Liver (tissue), 7 donors: ENCODE measurements at regions not wholly inside any gene's neighbourhood (a gene's known extent, or its start where the extent isn't known, plus 50 kb on each side); places are given as distances from the start of the nearest gene placed in this dataset.

ENCODE experiments used
- DNase-seq: peaks from one replicate; pipeline ENCODE4 v3.0.0-alpha.2; 2017; ENCODE audit warnings: low spot score
- H3K27ac ChIP-seq, 2 donors: one replicate each; pipeline ENCODE4 v1.7.0; 2013; ENCODE audit warnings: inconsistent platforms in 2 of 2, low read length in 2 of 2, control low read depth in 1 of 2, low read depth in 1 of 2, mild to moderate bottlenecking in 1 of 2
- H3K27me3 ChIP-seq, 4 donors: one replicate each; pipeline versions ENCODE4 v1.6.1 to v1.7.0; 2013; ENCODE audit warnings: low read length in 3 of 4, inconsistent platforms in 1 of 4, mild to moderate bottlenecking in 1 of 4, moderate library complexity in 1 of 4; ENCODE audit not compliant: control insufficient read depth in 4 of 4, insufficient read depth in 4 of 4
- H3K36me3 ChIP-seq, 4 donors: one replicate each; pipeline versions ENCODE4 v1.6.1 to v1.7.0; 2013; ENCODE audit warnings: low read length in 3 of 4, mild to moderate bottlenecking in 3 of 4, low read depth in 1 of 4, moderate library complexity in 1 of 4; ENCODE audit not compliant: control insufficient read depth in 4 of 4, insufficient read depth in 3 of 4
- H3K4me1 ChIP-seq, 4 donors: one replicate each; pipeline versions ENCODE4 v1.6.1 to v1.7.0; 2013; ENCODE audit warnings: low read length in 3 of 4, mild to moderate bottlenecking in 3 of 4, moderate library complexity in 1 of 4; ENCODE audit not compliant: control insufficient read depth in 4 of 4, insufficient read depth in 4 of 4
- H3K4me3 ChIP-seq, 3 donors: one replicate each; pipeline versions ENCODE4 v1.6.1 to v1.7.0; 2013; ENCODE audit warnings: low read length in 3 of 3, control low read depth in 1 of 3, low read depth in 1 of 3, mild to moderate bottlenecking in 1 of 3
- H3K9ac ChIP-seq, 2 donors: one replicate each; pipeline ENCODE4 v1.7.0; 2013; ENCODE audit warnings: low read length in 2 of 2, mild to moderate bottlenecking in 2 of 2, moderate library complexity in 2 of 2, control low read depth in 1 of 2, low read depth in 1 of 2
- H3K9me3 ChIP-seq, 4 donors: one replicate each; pipeline versions ENCODE4 v1.6.1 to v1.7.0; 2013; ENCODE audit warnings: low read length in 3 of 4; ENCODE audit not compliant: control insufficient read depth in 4 of 4
- EGR1 ChIP-seq, 2 donors: IDR thresholded peaks; 2 replicates each; pipeline ENCODE4 v1.6.1; 2016 to 2018; ENCODE audit warnings: antibody characterized with exemption in 2 of 2, low read depth in 2 of 2
- FOXA1 ChIP-seq: IDR thresholded peaks from 2 replicates; pipeline ENCODE4 v1.6.1; 2016; ENCODE audit warnings: antibody characterized with exemption
- FOXA2 ChIP-seq: IDR thresholded peaks from 2 replicates; pipeline ENCODE4 v1.6.1; 2016; ENCODE audit warnings: antibody characterized with exemption
- GABPA ChIP-seq, 2 donors: IDR thresholded peaks in 1 of 2; conservative IDR thresholded peaks in 1 of 2; 2 replicates each; pipeline ENCODE4 v1.6.1; 2016; ENCODE audit warnings: antibody characterized with exemption in 2 of 2, mild to moderate bottlenecking in 1 of 2, moderate library complexity in 1 of 2
- HNF4A ChIP-seq, 2 donors: conservative IDR thresholded peaks; 2 replicates each; pipeline ENCODE4 v1.6.1; 2016; ENCODE audit warnings: antibody characterized with exemption in 2 of 2, mild to moderate bottlenecking in 2 of 2
- HNF4G ChIP-seq: IDR thresholded peaks from 2 replicates; pipeline ENCODE4 v1.6.1; 2016; ENCODE audit warnings: antibody characterized with exemption
- JUND ChIP-seq, 2 donors: IDR thresholded peaks; 2 replicates each; pipeline ENCODE4 v1.6.1; 2016; ENCODE audit warnings: antibody characterized with exemption in 2 of 2
- NR2F2 ChIP-seq: IDR thresholded peaks from 2 replicates; pipeline ENCODE4 v1.6.1; 2016; ENCODE audit warnings: antibody characterized with exemption
- RAD21 ChIP-seq, 2 donors: IDR thresholded peaks; 2 replicates each; pipeline ENCODE4 v1.6.1; 2016; ENCODE audit warnings: antibody characterized with exemption in 2 of 2, mild to moderate bottlenecking in 2 of 2
- RXRA ChIP-seq, 2 donors: IDR thresholded peaks; 2 replicates each; pipeline ENCODE4 v1.6.1; 2017 to 2018; ENCODE audit warnings: antibody characterized with exemption in 2 of 2, mild to moderate bottlenecking in 1 of 2
- SP1 ChIP-seq: IDR thresholded peaks from 2 replicates; pipeline ENCODE4 v1.6.1; 2018; ENCODE audit warnings: antibody characterized with exemption, mild to moderate bottlenecking
- TAF1 ChIP-seq: conservative IDR thresholded peaks from 2 replicates; pipeline ENCODE4 v1.6.1; 2016; ENCODE audit warnings: antibody characterized with exemption, mild to moderate bottlenecking
- YY1 ChIP-seq: IDR thresholded peaks from 2 replicates; pipeline ENCODE4 v1.6.1; 2016; ENCODE audit warnings: antibody characterized with exemption, mild to moderate bottlenecking
- TF ChIP-seq, protein P1 (sequence below): IDR thresholded peaks from 2 replicates; pipeline ENCODE4 v1.6.1; 2016; ENCODE audit warnings: antibody characterized with exemption
- TF ChIP-seq, protein P2 (sequence below): IDR thresholded peaks from 2 replicates; pipeline ENCODE4 v1.6.1; 2016; ENCODE audit warnings: antibody characterized with exemption
- TF ChIP-seq, protein P3 (sequence below): IDR thresholded peaks from 2 replicates; pipeline ENCODE4 v1.6.1; 2016; ENCODE audit warnings: antibody characterized with exemption, mild to moderate bottlenecking
- TF ChIP-seq, protein P4 (sequence below): IDR thresholded peaks from 2 replicates; pipeline ENCODE4 v1.6.1; 2016; ENCODE audit warnings: antibody characterized with exemption
- TF ChIP-seq, protein P5 (sequence below): fragments of 150-350 bp; IDR thresholded peaks from 2 replicates; pipeline ENCODE4 v1.5.1; 2017; ENCODE audit warnings: improper control_type of control experiment, low read depth, low read length; ENCODE audit not compliant: missing input control
- donor health status: healthy.
- donor health status: healthy.
- donor health status: healthy.
- donor health status: healthy.

DNA sequence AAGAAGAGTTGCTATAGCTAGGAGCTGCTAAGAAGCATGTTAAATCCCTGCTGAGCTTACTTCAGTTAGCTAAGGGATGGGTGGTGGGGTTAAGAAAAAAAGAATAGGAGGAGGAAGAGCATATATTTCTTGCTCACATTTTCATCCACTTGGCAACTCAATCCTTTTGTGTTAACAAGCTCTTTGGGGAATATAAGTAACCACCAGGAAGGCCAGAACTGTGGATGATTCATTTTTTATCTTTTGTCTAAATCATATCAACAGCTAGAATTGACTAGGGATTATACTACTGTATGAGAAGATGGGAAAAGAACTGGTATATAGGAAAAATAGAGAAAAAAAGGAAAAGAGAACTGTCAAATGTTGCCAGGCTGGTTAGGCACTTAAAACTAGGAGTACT is 555.3 kb upstream of the ARRDC3 start:
- no peaks in the 10 kb centered on the region for H3K36me3 ChIP-seq
- H3K4me1 ChIP-seq, result no peaks in the 10 kb centered on the region
- H3K27ac ChIP-seq, result no peak overlapping the region
- no peak for TF ChIP-seq YY1
- TF ChIP-seq, protein P1, sequence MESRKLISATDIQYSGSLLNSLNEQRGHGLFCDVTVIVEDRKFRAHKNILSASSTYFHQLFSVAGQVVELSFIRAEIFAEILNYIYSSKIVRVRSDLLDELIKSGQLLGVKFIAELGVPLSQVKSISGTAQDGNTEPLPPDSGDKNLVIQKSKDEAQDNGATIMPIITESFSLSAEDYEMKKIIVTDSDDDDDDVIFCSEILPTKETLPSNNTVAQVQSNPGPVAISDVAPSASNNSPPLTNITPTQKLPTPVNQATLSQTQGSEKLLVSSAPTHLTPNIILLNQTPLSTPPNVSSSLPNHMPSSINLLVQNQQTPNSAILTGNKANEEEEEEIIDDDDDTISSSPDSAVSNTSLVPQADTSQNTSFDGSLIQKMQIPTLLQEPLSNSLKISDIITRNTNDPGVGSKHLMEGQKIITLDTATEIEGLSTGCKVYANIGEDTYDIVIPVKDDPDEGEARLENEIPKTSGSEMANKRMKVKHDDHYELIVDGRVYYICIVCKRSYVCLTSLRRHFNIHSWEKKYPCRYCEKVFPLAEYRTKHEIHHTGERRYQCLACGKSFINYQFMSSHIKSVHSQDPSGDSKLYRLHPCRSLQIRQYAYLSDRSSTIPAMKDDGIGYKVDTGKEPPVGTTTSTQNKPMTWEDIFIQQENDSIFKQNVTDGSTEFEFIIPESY, result no peak
- no peak for TF ChIP-seq GABPA (IDR thresholded peaks at IDR 0.05 in 1 of 2, conservative IDR thresholded peaks at IDR 0.05 in 1 of 2)
- TF ChIP-seq EGR1 (IDR thresholded peaks at IDR 0.05; ENCODE audit: low read depth in 2 of 2), result no peak
- TF ChIP-seq, protein P2, sequence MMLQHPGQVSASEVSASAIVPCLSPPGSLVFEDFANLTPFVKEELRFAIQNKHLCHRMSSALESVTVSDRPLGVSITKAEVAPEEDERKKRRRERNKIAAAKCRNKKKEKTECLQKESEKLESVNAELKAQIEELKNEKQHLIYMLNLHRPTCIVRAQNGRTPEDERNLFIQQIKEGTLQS, result no peak
- TF ChIP-seq HNF4G, result no peak
- TF ChIP-seq, protein P3, sequence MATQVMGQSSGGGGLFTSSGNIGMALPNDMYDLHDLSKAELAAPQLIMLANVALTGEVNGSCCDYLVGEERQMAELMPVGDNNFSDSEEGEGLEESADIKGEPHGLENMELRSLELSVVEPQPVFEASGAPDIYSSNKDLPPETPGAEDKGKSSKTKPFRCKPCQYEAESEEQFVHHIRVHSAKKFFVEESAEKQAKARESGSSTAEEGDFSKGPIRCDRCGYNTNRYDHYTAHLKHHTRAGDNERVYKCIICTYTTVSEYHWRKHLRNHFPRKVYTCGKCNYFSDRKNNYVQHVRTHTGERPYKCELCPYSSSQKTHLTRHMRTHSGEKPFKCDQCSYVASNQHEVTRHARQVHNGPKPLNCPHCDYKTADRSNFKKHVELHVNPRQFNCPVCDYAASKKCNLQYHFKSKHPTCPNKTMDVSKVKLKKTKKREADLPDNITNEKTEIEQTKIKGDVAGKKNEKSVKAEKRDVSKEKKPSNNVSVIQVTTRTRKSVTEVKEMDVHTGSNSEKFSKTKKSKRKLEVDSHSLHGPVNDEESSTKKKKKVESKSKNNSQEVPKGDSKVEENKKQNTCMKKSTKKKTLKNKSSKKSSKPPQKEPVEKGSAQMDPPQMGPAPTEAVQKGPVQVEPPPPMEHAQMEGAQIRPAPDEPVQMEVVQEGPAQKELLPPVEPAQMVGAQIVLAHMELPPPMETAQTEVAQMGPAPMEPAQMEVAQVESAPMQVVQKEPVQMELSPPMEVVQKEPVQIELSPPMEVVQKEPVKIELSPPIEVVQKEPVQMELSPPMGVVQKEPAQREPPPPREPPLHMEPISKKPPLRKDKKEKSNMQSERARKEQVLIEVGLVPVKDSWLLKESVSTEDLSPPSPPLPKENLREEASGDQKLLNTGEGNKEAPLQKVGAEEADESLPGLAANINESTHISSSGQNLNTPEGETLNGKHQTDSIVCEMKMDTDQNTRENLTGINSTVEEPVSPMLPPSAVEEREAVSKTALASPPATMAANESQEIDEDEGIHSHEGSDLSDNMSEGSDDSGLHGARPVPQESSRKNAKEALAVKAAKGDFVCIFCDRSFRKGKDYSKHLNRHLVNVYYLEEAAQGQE, result no peak
- TF ChIP-seq FOXA1, result no peak
- TF ChIP-seq, protein P4, sequence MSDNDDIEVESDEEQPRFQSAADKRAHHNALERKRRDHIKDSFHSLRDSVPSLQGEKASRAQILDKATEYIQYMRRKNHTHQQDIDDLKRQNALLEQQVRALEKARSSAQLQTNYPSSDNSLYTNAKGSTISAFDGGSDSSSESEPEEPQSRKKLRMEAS, result no peak
- no peak for TF ChIP-seq HNF4A (conservative IDR thresholded peaks at IDR 0.05)
- TF ChIP-seq NR2F2, result no peak
- TF ChIP-seq JUND (IDR thresholded peaks at IDR 0.05), result no peak
- no peak for TF ChIP-seq RAD21 (IDR thresholded peaks at IDR 0.05)
- TF ChIP-seq TAF1, result no peak
- TF ChIP-seq FOXA2, result no peak
- TF ChIP-seq RXRA (IDR thresholded peaks at IDR 0.05), result no peak
- no peak for TF ChIP-seq SP1
- TF ChIP-seq, protein P5, sequence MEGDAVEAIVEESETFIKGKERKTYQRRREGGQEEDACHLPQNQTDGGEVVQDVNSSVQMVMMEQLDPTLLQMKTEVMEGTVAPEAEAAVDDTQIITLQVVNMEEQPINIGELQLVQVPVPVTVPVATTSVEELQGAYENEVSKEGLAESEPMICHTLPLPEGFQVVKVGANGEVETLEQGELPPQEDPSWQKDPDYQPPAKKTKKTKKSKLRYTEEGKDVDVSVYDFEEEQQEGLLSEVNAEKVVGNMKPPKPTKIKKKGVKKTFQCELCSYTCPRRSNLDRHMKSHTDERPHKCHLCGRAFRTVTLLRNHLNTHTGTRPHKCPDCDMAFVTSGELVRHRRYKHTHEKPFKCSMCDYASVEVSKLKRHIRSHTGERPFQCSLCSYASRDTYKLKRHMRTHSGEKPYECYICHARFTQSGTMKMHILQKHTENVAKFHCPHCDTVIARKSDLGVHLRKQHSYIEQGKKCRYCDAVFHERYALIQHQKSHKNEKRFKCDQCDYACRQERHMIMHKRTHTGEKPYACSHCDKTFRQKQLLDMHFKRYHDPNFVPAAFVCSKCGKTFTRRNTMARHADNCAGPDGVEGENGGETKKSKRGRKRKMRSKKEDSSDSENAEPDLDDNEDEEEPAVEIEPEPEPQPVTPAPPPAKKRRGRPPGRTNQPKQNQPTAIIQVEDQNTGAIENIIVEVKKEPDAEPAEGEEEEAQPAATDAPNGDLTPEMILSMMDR, result no peak
- H3K9ac ChIP-seq, result no peak overlapping the region
- no peak for DNase-seq
- H3K9me3 ChIP-seq, result no peaks in the 10 kb centered on the region
- no peaks in the 10 kb centered on the region for H3K27me3 ChIP-seq
- H3K4me3 ChIP-seq, result no peak overlapping the region

DNA sequence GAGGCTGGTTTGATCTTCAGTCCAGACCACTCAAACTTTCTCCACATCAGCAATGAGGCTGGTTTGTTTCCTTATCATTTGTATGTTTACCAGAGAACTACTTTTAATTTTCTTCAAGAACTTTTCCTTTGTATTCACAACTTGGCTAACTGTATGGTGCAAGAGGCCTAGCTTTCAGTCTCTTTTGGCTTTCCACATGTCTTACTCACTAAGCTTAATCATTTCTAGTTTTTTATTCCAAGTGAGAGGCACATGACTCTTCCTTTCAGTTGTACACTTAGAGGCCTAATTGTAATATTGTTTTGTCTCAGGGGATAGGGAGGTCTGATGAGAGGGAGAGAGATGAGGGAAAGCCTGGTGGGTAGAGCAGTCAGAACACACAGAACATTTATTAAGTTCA is 554.0 kb upstream of the ARRDC3 start:
- no peak overlapping the region for H3K27ac ChIP-seq
- DNase-seq, result no peak
- no peaks in the 10 kb centered on the region for H3K36me3 ChIP-seq
- H3K27me3 ChIP-seq, result no peaks in the 10 kb centered on the region
- no peak overlapping the region for H3K4me3 ChIP-seq
- H3K9me3 ChIP-seq, result no peaks in the 10 kb centered on the region
- H3K9ac ChIP-seq, result no peak overlapping the region
- H3K4me1 ChIP-seq, result no peaks in the 10 kb centered on the region
- TF ChIP-seq, protein P4, result no peak
- TF ChIP-seq, protein P1, result no peak
- TF ChIP-seq FOXA1, result no peak
- TF ChIP-seq, protein P3, result no peak
- TF ChIP-seq HNF4A (conservative IDR thresholded peaks at IDR 0.05), result no peak
- no peak for TF ChIP-seq EGR1 (IDR thresholded peaks at IDR 0.05; ENCODE audit: low read depth in 2 of 2)
